Epithelial cell of esophagus (primary cell): ENCODE measurements at regions not wholly inside any gene's neighbourhood (a gene's known extent, or its start where the extent isn't known, plus 50 kb on each side); places are given as distances from the start of the nearest gene placed in this dataset.
"Not testable (repeated sequence)": the region's sequence is repeated elsewhere in the genome, so short reads cannot be mapped to it uniquely, and the experiment has no call there.

Source experiments
- DNase-seq: peaks from one replicate; pipeline ENCODE4 v3.0.0; 2010; ENCODE audit warnings: low read depth
- H3K4me3 ChIP-seq: 2 replicates; pipeline ENCODE4 v1.5.1; 2011; ENCODE audit warnings: mild to moderate bottlenecking, low read length, control low read depth
- TF ChIP-seq, protein P1 (sequence below): IDR thresholded peaks from 2 replicates; pipeline ENCODE4 v1.5.1; 2011; ENCODE audit warnings: low read depth, mild to moderate bottlenecking, low read length, control low read depth, inconsistent platforms; ENCODE audit not compliant: insufficient read depth; ENCODE audit errors: missing control alignments

- no peak for DNase-seq
- no peak overlapping the region for H3K4me3 ChIP-seq
- TF ChIP-seq, protein P1, sequence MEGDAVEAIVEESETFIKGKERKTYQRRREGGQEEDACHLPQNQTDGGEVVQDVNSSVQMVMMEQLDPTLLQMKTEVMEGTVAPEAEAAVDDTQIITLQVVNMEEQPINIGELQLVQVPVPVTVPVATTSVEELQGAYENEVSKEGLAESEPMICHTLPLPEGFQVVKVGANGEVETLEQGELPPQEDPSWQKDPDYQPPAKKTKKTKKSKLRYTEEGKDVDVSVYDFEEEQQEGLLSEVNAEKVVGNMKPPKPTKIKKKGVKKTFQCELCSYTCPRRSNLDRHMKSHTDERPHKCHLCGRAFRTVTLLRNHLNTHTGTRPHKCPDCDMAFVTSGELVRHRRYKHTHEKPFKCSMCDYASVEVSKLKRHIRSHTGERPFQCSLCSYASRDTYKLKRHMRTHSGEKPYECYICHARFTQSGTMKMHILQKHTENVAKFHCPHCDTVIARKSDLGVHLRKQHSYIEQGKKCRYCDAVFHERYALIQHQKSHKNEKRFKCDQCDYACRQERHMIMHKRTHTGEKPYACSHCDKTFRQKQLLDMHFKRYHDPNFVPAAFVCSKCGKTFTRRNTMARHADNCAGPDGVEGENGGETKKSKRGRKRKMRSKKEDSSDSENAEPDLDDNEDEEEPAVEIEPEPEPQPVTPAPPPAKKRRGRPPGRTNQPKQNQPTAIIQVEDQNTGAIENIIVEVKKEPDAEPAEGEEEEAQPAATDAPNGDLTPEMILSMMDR, result no peak
Observed at GRCh38 chr3:5917932-5918331, 730.4 kb downstream of the EDEM1 start.

- H3K4me3 ChIP-seq, result no peak overlapping the region
- DNase-seq, result no peak
- TF ChIP-seq, protein P1, result no peak
Observed at GRCh38 chr3:5918626-5919025, 731.1 kb downstream of the EDEM1 start.

DNA sequence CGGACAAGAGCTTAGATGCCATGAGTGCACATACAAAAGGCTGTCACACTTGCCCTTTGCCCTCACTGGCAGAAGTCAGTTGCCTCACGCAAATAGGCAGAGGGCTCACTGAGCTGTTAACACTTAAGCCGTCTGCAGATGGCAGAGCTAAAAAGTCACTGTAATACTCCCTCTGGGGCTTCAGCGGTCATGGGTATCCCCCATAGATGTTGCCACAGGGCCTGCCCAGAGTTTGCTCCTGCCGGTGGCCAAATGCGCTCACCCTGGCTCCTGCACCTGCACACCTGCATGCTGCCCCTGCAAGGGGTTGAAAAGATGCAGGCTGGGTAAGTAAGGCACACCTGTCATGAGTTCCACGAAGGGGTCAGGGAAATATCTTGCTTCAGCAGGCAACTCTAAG, 741.5 kb downstream of the EDEM1 start:
- TF ChIP-seq, protein P1, result no peak
- no peak for DNase-seq

DNA sequence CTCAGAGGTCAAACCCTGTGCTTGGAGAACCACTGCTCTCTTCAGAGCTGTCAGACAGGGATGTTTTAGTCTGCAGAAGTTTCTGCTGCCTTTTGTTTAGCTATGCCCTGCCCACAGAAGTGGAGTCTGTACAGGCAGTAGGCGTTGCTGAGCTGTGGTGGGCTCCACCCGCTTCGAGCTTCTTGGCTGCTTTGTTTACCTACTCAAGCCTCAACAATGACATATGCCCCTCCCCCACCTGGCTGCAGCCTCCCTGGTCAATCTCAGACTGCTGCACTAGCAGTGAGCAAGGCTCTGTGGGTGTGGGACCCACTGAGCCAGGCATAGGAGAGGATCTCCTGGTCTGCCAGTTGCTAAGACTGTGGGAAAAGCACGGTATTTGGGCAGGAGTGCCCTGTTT, 756.6 kb downstream of the EDEM1 start:
- DNase-seq, H3K4me3 ChIP-seq: not testable (repeated sequence)

More for the DNA sequence above, 741.5 kb downstream of the EDEM1 start:
- no peak overlapping the region for H3K4me3 ChIP-seq

DNA sequence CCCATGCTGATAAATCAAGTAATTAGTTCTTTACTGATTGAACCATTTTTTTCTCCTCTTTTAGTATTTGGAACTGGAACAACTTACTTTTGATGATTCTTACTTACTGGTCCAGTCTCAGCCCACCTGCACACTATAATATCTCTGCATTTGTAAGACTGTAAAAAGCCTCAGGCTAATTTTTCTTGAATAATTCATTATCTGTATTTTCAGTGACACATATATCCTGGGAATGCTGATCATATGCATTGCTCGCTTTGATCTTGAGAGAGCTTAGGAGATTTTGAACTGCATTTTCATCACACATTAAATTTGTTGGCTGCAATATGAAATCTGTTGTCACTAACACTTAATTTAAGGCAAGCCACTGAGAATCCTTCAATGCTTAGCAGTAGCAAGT, 760.6 kb downstream of the EDEM1 start:
- no peak for DNase-seq
- no peak overlapping the region for H3K4me3 ChIP-seq
- TF ChIP-seq, protein P1, result no peak

DNA sequence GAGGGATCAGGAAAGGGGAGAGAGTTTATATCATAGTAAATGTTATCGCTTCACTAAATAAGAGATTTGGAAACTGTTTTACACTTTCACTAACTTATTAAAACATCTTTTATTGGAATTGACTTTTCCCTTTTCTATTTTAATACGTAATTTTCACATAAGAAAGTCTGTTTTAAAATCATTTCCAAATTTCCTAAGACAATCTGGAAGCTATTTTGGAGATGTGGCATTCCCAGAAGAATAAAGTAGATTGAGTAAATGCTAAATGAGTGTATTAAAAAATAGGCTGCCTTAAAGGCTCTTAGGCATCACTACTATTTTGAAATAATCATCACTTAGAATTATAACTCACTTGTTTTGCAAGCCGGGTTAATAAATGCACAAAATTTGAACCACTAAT, 763.5 kb downstream of the EDEM1 start:
- DNase-seq, result no peak
- H3K4me3 ChIP-seq, result no peak overlapping the region
- TF ChIP-seq, protein P1, result no peak

- TF ChIP-seq, protein P1, result no peak
- DNase-seq, result no peak
- no peak overlapping the region for H3K4me3 ChIP-seq
Observed at GRCh38 chr3:5972586-5972985, 785.1 kb downstream of the EDEM1 start.
